ENCODE measurements at regions not wholly inside any gene's neighbourhood (a gene's known extent, or its start where the extent isn't known, plus 50 kb on each side); places are given as distances from the start of the nearest gene placed in this dataset.
A peak's percentile ranks its signal among the peaks of the same experiment; 100 is the strongest.
"Not testable (repeated sequence)": the region's sequence is repeated elsewhere in the genome, so short reads cannot be mapped to it uniquely, and the experiment has no call there.

DNA sequence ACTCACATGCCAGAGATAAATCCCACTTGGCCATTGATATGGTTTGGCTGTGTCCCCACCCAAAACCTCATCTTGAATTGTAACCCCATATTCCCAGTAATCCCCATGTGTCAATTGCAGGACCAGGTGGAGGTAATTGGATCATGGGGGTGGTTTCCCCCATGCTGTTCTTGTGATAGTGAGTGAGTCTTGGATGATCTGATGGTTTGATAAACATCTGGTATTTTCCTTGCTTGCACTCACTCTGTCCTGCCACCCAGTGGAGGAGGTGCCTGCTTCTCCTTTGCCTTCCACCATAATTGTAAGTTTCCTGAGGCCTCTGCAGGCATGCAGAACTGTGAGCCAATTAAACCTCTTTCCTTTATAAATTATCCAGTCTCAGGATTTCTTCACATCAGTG, 50.4 kb upstream of the B3GAT2 start:
- H3K4me1 Mint-ChIP-seq (ENCODE audit: low read depth); H3K27ac Mint-ChIP-seq; H3K27me3 Mint-ChIP-seq (ENCODE audit: low read depth); H3K36me3 Mint-ChIP-seq (ENCODE audit: low read depth); DNase-seq; intact Hi-C loops (cut with micrococcal nuclease); H3K9me3 Mint-ChIP-seq; H3K4me3 Mint-ChIP-seq; CTCF ChIA-PET: not testable (repeated sequence)

DNA sequence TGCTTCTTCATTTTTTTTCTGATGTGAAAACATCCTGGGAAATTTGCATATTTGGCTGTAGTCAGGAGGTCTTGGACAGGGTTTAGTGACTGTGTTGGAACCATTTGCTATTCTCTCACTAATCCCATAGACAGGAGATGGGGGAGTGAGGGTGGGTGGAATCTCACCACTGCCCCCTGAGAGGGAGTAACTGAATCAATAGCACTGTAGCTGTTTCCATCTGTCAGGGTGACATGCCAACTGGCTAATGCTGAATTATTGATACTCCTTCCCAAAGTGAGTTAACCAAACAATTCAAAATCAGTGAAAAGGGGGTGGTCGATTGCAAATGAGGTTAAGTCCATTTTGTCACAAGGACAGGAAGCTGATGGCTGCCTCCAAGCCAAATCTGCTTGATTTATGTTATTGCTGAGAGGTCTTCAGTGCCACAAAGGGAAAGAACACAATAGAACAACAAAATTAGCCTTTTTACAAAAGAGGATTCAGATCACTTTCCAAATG, 55.1 kb upstream of the B3GAT2 start:
- CTCF ChIA-PET = interaction anchor here (0.7 to 2.2 kb wide), 10 partner anchors 56 to 790 kb away, joined by 3 to 10 read pairs (median 4); no protein-coding TSS in a partner anchor
- no peak overlapping the region for H3K4me3 Mint-ChIP-seq
- no peak overlapping the region for H3K27ac Mint-ChIP-seq
- intact Hi-C loops (cut with micrococcal nuclease) = loop anchor here (1.0 to 5.0 kb wide), 7 partner anchors 55 to 701 kb away; partner anchors contain the start of gene B3GAT2
- peaks cover under 1% of the 10 kb centered on the region for H3K9me3 Mint-ChIP-seq
- H3K4me1 Mint-ChIP-seq (ENCODE audit: low read depth) = no peaks in the 10 kb centered on the region
- H3K27me3 Mint-ChIP-seq (ENCODE audit: low read depth) = peaks cover 11% of the 10 kb centered on the region
- DNase-seq = no peak
- no peaks in the 10 kb centered on the region for H3K36me3 Mint-ChIP-seq (ENCODE audit: low read depth)

DNA sequence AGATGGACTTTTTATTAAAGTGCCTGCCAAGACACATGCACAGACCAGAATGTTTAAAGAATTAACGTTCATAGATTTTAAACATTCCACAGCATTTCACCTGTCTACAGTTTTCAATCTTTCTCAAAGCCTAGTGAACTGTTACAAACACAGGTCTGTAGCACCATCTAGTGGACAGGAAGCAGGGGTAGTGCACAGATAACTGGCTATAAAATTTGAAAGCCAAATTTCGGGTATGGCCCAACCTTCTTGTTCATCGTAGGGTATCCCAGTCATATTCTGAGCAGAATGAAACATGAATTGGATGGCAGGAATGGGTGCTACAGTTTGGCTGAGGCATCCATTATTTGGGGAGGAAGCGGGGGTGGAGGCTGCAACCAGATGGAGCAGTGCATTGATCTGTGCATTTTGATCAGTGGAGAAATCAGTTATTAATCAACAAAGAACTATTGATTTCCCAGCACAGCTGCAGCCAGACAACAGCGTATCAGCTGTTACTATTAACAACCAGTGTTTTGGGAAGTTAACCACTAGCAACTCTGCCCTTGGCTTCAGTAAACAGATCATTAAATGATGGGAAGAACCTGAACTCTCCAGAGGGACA, 56.1 kb upstream of the B3GAT2 start:
- DNase-seq = peak; percentile 17
- CTCF ChIA-PET = interaction anchor here (0.6 to 1.4 kb wide), 8 partner anchors 57 to 805 kb away, joined by 3 to 6 read pairs (median 4); no protein-coding TSS in a partner anchor
- H3K4me3 Mint-ChIP-seq = no peak overlapping the region
- H3K27me3 Mint-ChIP-seq (ENCODE audit: low read depth) = peaks cover 11% of the 10 kb centered on the region
- no peaks in the 10 kb centered on the region for H3K36me3 Mint-ChIP-seq (ENCODE audit: low read depth)
- no peaks in the 10 kb centered on the region for H3K9me3 Mint-ChIP-seq
- intact Hi-C loops (cut with micrococcal nuclease) = loop anchor here (1.0 to 5.0 kb wide), 8 partner anchors 56 to 792 kb away; partner anchors contain the start of gene B3GAT2
- no peak overlapping the region for H3K27ac Mint-ChIP-seq
- H3K4me1 Mint-ChIP-seq (ENCODE audit: low read depth) = no peaks in the 10 kb centered on the region

DNA sequence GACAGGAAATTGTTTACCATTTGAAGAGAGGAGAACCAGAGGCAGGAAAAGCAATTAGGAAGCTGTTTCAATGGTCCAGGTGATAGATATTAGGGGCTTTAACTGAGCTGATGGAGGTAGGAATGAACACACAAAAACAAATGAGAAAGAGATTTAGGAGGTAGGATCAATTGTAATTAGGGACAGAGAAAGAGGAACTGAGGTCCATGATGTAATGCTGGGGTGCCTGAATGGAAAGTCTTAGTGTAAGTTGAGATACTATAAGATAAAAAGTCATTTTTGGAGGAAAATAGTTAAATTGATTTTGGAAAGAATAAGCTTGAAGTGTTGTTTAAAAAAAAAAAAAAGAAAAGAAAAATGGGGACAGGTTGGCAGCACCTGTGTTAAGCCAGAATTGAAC, 58.5 kb upstream of the B3GAT2 start:
- Mint-ChIP-seq H3K4me3 (no peak overlapping the region), H3K9me3 (peaks cover 2% of the 10 kb centered on the region), H3K27ac (no peak overlapping the region), H3K27me3 (ENCODE audit: low read depth) (peaks cover 11% of the 10 kb centered on the region), H3K36me3 (ENCODE audit: low read depth) (no peaks in the 10 kb centered on the region), H3K4me1 (ENCODE audit: low read depth) (no peaks in the 10 kb centered on the region)
- DNase-seq = no peak
- intact Hi-C loops (cut with micrococcal nuclease) = no loop called here
- CTCF ChIA-PET = no interaction called here

DNA sequence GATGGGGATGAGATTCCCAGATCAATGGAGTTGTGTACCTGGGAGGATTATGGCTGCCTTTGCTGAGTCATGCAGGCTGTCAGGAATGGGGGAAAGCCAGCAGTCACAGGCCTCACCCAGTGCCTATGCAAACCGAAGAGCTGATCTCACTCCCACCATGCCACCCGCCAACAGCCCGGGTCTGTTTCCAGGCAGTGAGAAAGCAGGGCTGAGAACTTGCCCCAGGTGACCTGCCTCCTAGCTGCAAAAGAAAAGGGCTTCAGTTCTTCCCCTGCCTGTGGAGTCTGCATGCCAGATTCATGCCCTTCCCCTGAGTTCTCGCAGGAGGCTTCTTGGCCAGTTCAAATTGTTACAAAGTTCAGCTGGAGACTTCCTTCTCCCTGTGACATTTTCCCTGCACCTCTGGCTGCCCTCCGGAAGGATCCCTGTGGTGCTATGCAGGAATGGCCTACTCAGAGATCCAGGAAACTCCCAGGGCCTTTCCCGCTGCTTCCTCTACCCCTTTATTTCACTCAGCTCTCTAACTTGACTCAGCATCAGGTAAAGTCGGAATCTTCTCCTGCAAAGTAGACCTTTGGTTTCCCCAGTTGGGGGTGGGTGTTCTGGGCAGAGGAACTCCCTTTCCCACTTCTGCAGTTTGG, 71.5 kb upstream of the B3GAT2 start:
- H3K27me3 Mint-ChIP-seq (ENCODE audit: low read depth) = peaks cover 5% of the 10 kb centered on the region
- CTCF ChIA-PET = no interaction called here
- H3K27ac Mint-ChIP-seq = no peak overlapping the region
- no peaks in the 10 kb centered on the region for H3K36me3 Mint-ChIP-seq (ENCODE audit: low read depth)
- no peaks in the 10 kb centered on the region for H3K4me1 Mint-ChIP-seq (ENCODE audit: low read depth)
- H3K9me3 Mint-ChIP-seq = no peaks in the 10 kb centered on the region
- H3K4me3 Mint-ChIP-seq = no peak overlapping the region
- no peak for DNase-seq
- intact Hi-C loops (cut with micrococcal nuclease) = no loop called here

DNA sequence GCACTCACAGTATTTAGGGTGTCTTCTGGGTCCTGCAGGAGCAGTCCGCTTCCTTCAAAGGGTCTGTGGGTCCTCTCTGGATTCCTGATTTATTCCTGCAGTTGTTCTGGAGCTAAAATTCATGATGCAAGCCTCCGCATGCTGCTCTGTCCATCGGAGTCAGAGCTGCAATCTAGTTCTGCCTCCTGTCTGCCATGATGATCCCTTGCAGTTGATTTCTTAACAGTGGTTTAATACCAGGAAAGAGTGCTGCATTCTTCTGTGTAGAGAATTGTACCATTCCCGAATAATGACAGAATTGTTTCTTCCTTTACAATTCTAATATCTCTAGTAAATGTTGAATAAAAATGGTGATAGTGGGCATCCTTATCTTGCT, 72.0 kb upstream of the B3GAT2 start:
- no peaks in the 10 kb centered on the region for H3K4me1 Mint-ChIP-seq (ENCODE audit: low read depth)
- no peaks in the 10 kb centered on the region for H3K9me3 Mint-ChIP-seq
- peaks cover 7% of the 10 kb centered on the region for H3K27me3 Mint-ChIP-seq (ENCODE audit: low read depth)
- CTCF ChIA-PET = no interaction called here
- H3K27ac Mint-ChIP-seq = no peak overlapping the region
- no peaks in the 10 kb centered on the region for H3K36me3 Mint-ChIP-seq (ENCODE audit: low read depth)
- no peak for DNase-seq
- H3K4me3 Mint-ChIP-seq = no peak overlapping the region
- intact Hi-C loops (cut with micrococcal nuclease) = no loop called here

DNA sequence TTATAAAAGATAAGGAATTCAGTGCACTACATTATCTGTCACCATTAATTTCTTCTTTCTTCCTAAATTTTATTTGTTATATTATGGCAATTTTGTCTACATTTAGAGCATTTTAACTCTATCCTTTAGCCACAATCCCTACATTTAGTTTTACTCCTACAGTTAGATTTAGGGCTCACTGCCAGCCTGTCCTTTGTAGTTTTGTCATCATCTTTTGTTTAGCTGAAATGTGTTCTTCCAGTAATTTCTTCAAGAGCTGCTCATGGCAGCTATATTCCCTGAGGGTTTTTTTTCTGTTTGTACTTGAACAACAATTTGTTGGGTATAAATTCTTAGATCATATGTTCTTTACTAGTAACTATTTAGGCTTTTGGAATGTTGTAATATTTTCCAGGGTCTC, 72.7 kb upstream of the B3GAT2 start:
- Mint-ChIP-seq H3K36me3 (ENCODE audit: low read depth) (no peaks in the 10 kb centered on the region), H3K9me3 (no peaks in the 10 kb centered on the region), H3K27ac (no peak overlapping the region), H3K4me1 (ENCODE audit: low read depth) (no peaks in the 10 kb centered on the region), H3K27me3 (ENCODE audit: low read depth) (peaks cover 8% of the 10 kb centered on the region), H3K4me3 (no peak overlapping the region)
- DNase-seq = no peak
- intact Hi-C loops (cut with micrococcal nuclease) = no loop called here
- CTCF ChIA-PET = no interaction called here

DNA sequence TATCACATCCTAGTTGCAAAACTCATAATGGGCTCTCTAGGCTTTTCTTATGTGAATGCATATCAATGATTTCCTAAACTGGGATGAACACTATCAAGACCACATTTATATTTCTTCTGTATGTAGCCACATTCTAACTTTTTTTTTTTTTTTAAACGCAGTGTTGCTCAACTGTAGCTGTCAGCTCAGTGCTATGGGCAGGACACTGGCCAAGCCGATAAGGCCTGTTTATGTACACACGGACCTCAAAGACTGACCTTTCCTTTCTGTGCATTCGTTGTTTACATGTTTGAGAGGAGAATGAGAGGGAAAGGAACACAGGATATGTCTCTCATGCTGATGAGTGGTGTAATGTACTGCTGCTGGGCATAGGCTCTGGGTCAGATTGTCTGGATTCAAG, 75.1 kb upstream of the B3GAT2 start:
- no peak for DNase-seq
- CTCF ChIA-PET = no interaction called here
- Mint-ChIP-seq H3K9me3 (no peaks in the 10 kb centered on the region), H3K4me3 (no peak overlapping the region), H3K36me3 (ENCODE audit: low read depth) (no peaks in the 10 kb centered on the region), H3K27ac (no peak overlapping the region), H3K4me1 (ENCODE audit: low read depth) (no peaks in the 10 kb centered on the region), H3K27me3 (ENCODE audit: low read depth) (peaks cover 15% of the 10 kb centered on the region)
- intact Hi-C loops (cut with micrococcal nuclease) = no loop called here

DNA sequence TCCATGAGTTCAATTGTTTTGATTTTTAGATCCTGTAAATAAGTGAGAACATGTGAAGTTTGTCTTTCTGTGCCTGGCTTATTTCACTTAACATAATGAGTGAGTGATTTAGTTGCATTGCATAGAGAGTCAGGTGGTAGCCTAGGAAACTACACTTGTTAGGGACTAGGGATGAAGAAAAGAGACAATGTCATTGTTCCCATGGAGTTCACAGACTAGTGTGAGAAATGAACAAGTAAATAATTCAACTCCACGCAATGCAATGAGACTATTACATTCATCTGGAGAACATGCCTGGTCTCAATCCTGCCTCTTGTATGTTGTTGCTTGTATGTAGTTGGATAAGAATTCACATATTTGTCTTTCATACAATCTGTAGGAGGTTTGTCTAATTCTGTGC, 76.3 kb upstream of the B3GAT2 start:
- DNase-seq = no peak
- H3K9me3 Mint-ChIP-seq = no peaks in the 10 kb centered on the region
- H3K4me1 Mint-ChIP-seq (ENCODE audit: low read depth) = no peaks in the 10 kb centered on the region
- H3K27ac Mint-ChIP-seq = no peak overlapping the region
- peaks cover 15% of the 10 kb centered on the region for H3K27me3 Mint-ChIP-seq (ENCODE audit: low read depth)
- no peaks in the 10 kb centered on the region for H3K36me3 Mint-ChIP-seq (ENCODE audit: low read depth)
- H3K4me3 Mint-ChIP-seq = no peak overlapping the region
- CTCF ChIA-PET = no interaction called here
- intact Hi-C loops (cut with micrococcal nuclease) = no loop called here

DNA sequence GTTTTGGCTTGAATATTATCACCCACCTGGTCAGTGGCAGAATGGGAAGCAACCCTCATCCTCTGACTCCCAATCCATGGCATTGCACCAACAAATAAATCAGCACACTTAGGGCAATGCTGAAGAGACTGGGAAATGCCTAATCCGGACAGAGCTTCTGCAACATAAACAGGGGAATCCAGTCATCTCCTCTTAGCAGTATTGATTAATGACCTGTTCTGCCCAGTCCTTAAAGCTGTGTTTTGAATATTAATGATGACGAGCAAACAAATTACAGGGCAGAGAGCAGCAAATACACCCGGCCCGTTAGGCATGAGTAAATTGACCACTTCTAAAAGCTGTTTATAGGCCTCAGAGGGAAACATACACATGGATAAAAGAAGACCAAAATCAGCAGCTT, 77.0 kb upstream of the B3GAT2 start:
- Mint-ChIP-seq H3K36me3 (ENCODE audit: low read depth) (no peaks in the 10 kb centered on the region), H3K9me3 (no peaks in the 10 kb centered on the region), H3K4me1 (ENCODE audit: low read depth) (no peaks in the 10 kb centered on the region), H3K4me3 (no peak overlapping the region), H3K27ac (no peak overlapping the region), H3K27me3 (ENCODE audit: low read depth) (peaks cover 15% of the 10 kb centered on the region)
- intact Hi-C loops (cut with micrococcal nuclease) = no loop called here
- no peak for DNase-seq
- CTCF ChIA-PET = no interaction called here

DNA sequence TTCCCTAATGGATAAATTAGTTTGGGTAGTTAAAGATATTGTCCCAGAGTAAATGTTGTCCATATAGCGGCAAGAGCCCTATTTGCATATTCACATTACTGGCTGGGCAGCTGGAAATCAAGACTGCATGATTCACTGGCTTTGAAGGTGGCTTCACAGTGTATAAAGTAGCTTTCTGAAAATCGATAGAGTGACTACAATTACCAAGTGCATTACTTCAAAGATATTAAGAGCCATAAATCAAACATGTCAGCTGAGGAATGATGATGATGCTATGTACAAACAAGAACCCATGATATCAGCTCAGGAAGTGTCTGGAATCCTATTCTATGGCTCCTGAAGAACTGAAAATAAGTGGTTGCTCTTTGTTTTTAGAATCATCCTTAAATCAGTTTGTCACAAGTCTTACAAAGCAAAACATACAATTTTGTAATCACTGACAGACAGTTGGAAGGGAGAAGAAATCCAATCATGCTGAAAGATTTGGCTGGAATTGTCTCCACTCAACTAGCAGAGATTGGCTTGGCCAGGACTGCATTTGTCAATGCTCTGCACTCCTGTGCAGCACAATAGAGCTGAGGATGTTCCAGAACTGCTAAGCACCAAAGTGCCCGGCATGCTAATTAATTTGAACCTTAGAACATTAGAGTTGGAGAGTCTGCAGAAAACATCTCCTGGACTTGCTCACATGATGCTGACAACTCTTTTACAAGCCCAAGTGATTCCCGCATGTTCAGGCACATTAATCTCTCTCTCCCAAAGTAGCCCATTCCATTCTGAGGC, 77.9 kb upstream of the B3GAT2 start:
- Mint-ChIP-seq H3K4me3 (no peak overlapping the region), H3K36me3 (ENCODE audit: low read depth) (no peaks in the 10 kb centered on the region), H3K4me1 (ENCODE audit: low read depth) (no peaks in the 10 kb centered on the region), H3K27ac (no peak overlapping the region), H3K9me3 (no peaks in the 10 kb centered on the region), H3K27me3 (ENCODE audit: low read depth) (peaks cover 15% of the 10 kb centered on the region)
- no peak for DNase-seq
- intact Hi-C loops (cut with micrococcal nuclease) = no loop called here
- CTCF ChIA-PET = no interaction called here

DNA sequence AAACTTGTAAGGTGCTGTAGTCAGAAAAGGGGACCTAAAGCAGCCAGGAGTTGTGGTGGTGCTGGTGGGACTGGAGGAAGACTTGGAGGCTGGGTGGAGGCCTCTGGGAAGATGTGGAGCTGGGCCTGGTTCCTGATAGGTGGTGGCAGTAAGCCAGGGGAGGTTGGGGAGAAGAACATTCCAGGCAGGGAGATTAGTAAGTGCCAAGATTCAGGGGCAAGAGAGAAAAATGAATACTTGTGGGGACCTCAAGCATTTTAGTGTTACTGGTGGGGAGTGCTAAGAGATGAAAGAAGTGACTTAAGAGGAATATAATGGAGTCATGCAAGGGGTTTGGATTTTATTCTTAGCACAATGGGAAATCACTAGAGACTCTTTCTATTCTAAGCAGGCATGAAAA, 79.0 kb upstream of the B3GAT2 start:
- Mint-ChIP-seq H3K9me3 (no peaks in the 10 kb centered on the region), H3K27ac (no peak overlapping the region), H3K4me1 (ENCODE audit: low read depth) (no peaks in the 10 kb centered on the region), H3K4me3 (no peak overlapping the region), H3K27me3 (ENCODE audit: low read depth) (peaks cover 16% of the 10 kb centered on the region), H3K36me3 (ENCODE audit: low read depth) (no peaks in the 10 kb centered on the region)
- intact Hi-C loops (cut with micrococcal nuclease) = no loop called here
- CTCF ChIA-PET = no interaction called here
- no peak for DNase-seq
